Ascending aorta (tissue), 2 donors: ENCODE measurements at regions not wholly inside any gene's neighbourhood (a gene's known extent, or its start where the extent isn't known, plus 50 kb on each side); places are given as distances from the start of the nearest gene placed in this dataset.

Experiments
- DNase-seq, 2 donors: peaks; one replicate each; pipeline ENCODE4 v3.0.0-alpha.2; 2019; ENCODE audit warnings: low spot score in 2 of 2
- H3K27ac ChIP-seq, 2 donors: fragments of 200-600 bp; sonication (generic); one replicate each; pipeline ENCODE4 v1.5.1; 2016 to 2017; ENCODE audit warnings: mild to moderate bottlenecking in 1 of 2
- H3K27me3 ChIP-seq: fragments of 200-600 bp; sonication (generic); one replicate; pipeline ENCODE4 v1.5.1; 2017
- H3K36me3 ChIP-seq, 2 donors: fragments of 200-600 bp; sonication (generic); one replicate each; pipeline ENCODE4 v1.5.1; 2016
- H3K4me1 ChIP-seq, 2 donors: fragments of 200-600 bp; sonication (generic); one replicate each; pipeline ENCODE4 v1.5.1; 2016 to 2017; ENCODE audit warnings: mild to moderate bottlenecking in 1 of 2
- H3K4me3 ChIP-seq, 2 donors: fragments of 200-600 bp; sonication (generic); one replicate each; pipeline ENCODE4 v1.5.1; 2016 to 2017; ENCODE audit warnings: mild to moderate bottlenecking in 1 of 2
- H3K9me3 ChIP-seq, 2 donors: fragments of 200-600 bp; sonication (generic); one replicate each; pipeline ENCODE4 v1.5.1; 2016
- CTCF ChIP-seq, 3 experiments: fragments of 200-600 bp in 2 of 3; fragments of 450-650 bp in 1 of 3; sonication (generic) in 2 of 3; IDR thresholded peaks; one replicate each; pipeline ENCODE4 v1.5.1; 2016 to 2019; ENCODE audit warnings: antibody characterized with exemption in 3 of 3, mild to moderate bottlenecking in 1 of 3, moderate library complexity in 1 of 3
- intact Hi-C: fragments of 100-400 bp; cut with DNase I; formaldehyde crosslinking; loops from one replicate; pipeline ENCODE4 v1.15.1; 2023

GRCh38 chr17:45675012-45675411 lies 109.1 kb upstream of the CRHR1 start:
- H3K27me3 ChIP-seq = no peaks in the 10 kb centered on the region
- DNase-seq = no peak
- no peak overlapping the region for H3K4me3 ChIP-seq
- H3K27ac ChIP-seq = no peak overlapping the region
- TF ChIP-seq CTCF (IDR thresholded peaks at IDR 0.05) = no peak
- H3K4me1 ChIP-seq = no peaks in the 10 kb centered on the region
- no peaks in the 10 kb centered on the region for H3K9me3 ChIP-seq
- intact Hi-C loops = no loop called here
- H3K36me3 ChIP-seq = no peaks in the 10 kb centered on the region

- no peaks in the 10 kb centered on the region for H3K36me3 ChIP-seq
- H3K9me3 ChIP-seq = no peaks in the 10 kb centered on the region
- no peak overlapping the region for H3K4me3 ChIP-seq
- no peak for TF ChIP-seq CTCF (IDR thresholded peaks at IDR 0.05)
- H3K27ac ChIP-seq = no peak overlapping the region
- DNase-seq = no peak
- no peaks in the 10 kb centered on the region for H3K4me1 ChIP-seq
- intact Hi-C loops = no loop called here
- no peaks in the 10 kb centered on the region for H3K27me3 ChIP-seq
Measured at GRCh38 chr17:45675892-45676291, 108.2 kb upstream of the CRHR1 start.

DNA sequence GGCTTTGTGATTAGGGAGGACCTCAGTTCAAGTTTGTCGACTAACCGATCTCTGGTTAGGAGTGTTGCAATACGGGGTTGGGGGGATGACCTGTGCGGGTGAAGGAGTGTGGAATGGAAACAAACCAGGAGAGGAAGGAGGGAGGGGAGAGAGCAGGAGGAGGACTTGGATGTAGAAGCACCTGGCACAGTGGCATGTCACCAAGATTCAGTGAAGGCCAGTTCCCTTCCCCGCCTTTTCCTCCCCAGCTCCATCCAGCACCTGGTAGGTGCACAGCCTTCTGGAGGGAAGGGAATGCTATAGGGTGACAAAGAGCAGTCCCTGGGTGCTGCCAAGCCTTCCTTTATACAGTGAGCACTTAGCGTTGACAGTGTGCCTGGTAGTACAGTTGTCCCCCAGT lies 107.4 kb upstream of the CRHR1 start:
- DNase-seq = no peak
- no peaks in the 10 kb centered on the region for H3K9me3 ChIP-seq
- no peaks in the 10 kb centered on the region for H3K4me1 ChIP-seq
- no peaks in the 10 kb centered on the region for H3K27me3 ChIP-seq
- H3K27ac ChIP-seq = no peak overlapping the region
- intact Hi-C loops = no loop called here
- no peaks in the 10 kb centered on the region for H3K36me3 ChIP-seq
- no peak overlapping the region for H3K4me3 ChIP-seq
- no peak for TF ChIP-seq CTCF (IDR thresholded peaks at IDR 0.05)

DNA sequence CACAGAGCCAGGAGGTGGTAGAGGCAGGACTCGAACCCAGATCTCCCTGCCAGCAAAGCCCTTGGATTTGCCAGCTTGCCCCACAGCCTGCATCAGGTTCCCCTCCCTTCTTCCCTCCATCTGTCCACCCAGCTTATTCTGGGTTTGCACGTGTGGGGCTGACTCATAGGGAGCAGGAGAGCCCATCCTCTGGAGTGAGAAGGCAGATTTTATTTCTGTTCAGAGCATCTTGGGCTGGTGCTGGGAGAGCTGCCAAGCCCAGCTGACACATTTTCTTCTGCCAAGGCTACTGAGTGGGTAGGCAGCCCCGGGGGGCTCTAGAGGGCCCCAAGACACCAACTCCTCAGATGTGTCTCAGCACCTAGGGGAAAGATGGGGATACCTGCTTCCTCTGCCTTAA lies 106.3 kb upstream of the CRHR1 start:
- Histone ChIP-seq H3K9me3 (no peaks in the 10 kb centered on the region), H3K27me3 (no peaks in the 10 kb centered on the region), H3K27ac (no peak overlapping the region), H3K4me3 (no peak overlapping the region), H3K4me1 (no peaks in the 10 kb centered on the region), H3K36me3 (no peaks in the 10 kb centered on the region)
- no peak for DNase-seq
- TF ChIP-seq CTCF (IDR thresholded peaks at IDR 0.05) = no peak
- intact Hi-C loops = no loop called here

DNA sequence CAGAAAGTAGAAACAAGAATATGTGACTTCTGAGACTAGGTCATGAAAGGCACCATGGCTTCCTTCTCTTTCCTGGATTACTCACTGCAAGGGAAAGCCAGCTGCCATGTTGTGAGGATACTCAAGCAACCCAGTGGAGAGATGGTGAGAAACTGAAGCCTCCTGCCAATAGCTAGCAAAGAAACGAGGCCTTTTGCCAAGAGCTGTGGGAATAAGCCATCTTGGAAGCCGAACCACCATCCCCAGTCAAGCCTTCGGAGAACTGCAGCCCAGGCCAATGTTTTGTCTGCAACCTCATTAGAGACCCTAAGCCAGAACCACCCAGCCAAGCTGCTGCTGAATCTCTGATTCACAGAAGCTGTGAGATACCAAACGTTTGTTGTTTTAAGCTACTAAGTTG lies 104.7 kb upstream of the CRHR1 start:
- intact Hi-C loops = no loop called here
- no peak overlapping the region for H3K27ac ChIP-seq
- TF ChIP-seq CTCF (IDR thresholded peaks at IDR 0.05) = no peak
- H3K36me3 ChIP-seq = no peaks in the 10 kb centered on the region
- no peaks in the 10 kb centered on the region for H3K9me3 ChIP-seq
- no peak overlapping the region for H3K4me3 ChIP-seq
- no peaks in the 10 kb centered on the region for H3K27me3 ChIP-seq
- H3K4me1 ChIP-seq = no peaks in the 10 kb centered on the region
- DNase-seq = no peak

DNA sequence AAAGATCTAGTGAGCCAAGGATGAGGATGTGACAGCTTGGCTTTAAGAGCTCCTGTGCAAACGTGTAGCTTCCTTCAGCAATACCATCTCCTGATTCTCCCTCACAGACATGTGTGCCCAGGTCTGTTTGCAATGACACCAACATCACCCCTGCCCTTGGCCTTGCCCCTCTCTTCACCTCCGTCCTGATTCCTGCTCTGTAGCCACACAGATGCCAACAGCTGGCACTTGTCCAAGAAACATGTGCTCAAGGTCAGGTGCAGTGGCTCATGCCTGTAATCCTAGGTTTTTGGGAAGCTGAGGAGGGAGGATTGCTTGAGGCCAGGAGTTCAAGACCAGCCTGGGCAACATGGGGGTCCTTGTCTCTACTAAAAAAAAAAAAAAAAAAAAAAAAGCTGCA lies 103.8 kb upstream of the CRHR1 start:
- no peak overlapping the region for H3K4me3 ChIP-seq
- H3K9me3 ChIP-seq = no peaks in the 10 kb centered on the region
- no peaks in the 10 kb centered on the region for H3K27me3 ChIP-seq
- H3K27ac ChIP-seq = no peak overlapping the region
- no peak for TF ChIP-seq CTCF (IDR thresholded peaks at IDR 0.05)
- no peak for DNase-seq
- H3K4me1 ChIP-seq = no peaks in the 10 kb centered on the region
- no peaks in the 10 kb centered on the region for H3K36me3 ChIP-seq
- intact Hi-C loops = no loop called here
